H1 (cell line): ENCODE measurements at regions not wholly inside any gene's neighbourhood (a gene's known extent, or its start where the extent isn't known, plus 50 kb on each side); places are given as distances from the start of the nearest gene placed in this dataset.
A peak's percentile ranks its signal among the peaks of the same experiment; 100 is the strongest.

Source experiments
- CTCF ChIA-PET: fragments of 300-600 bp; sonication (Branson Sonifier 250); formaldehyde crosslinking; loops from one replicate; lab custom pipeline; 2021; ENCODE audit not compliant: partially characterized antibody; lab: Charles Lee
- POLR2A ChIA-PET: fragments of 300-600 bp; sonication (Branson Sonifier 250); formaldehyde crosslinking; loops from one replicate; lab custom pipeline; 2021; ENCODE audit warnings: inconsistent platforms; ENCODE audit not compliant: partially characterized antibody; lab: Charles Lee
- DNase-seq, 2 experiments: peaks; one replicate each; pipeline versions ENCODE4 v3.0.0 to v3.0.0-alpha.2; 2010 to 2022; ENCODE audit warnings: low spot score in 2 of 2, low read depth in 1 of 2, mixed read lengths in 1 of 2
- FAIRE-seq: peaks from 2 replicates; lab custom pipeline; 2011; peaks lifted over from hg19 to GRCh38; lab: Jason Lieb, UNC
- H2AFZ ChIP-seq: 2 replicates; pipeline ENCODE4 v1.8.1; 2012; ENCODE audit warnings: low read length, inconsistent platforms
- H2AK5ac ChIP-seq: 2 replicates; pipeline ENCODE4 v1.6.1; 2013; ENCODE audit warnings: low read depth, low read length
- H2BK120ac ChIP-seq: replicated peaks from 2 replicates; pipeline ENCODE3; 2013; ENCODE audit warnings: low read depth, low read length, inconsistent platforms
- H2BK12ac ChIP-seq: 2 replicates; pipeline ENCODE4 v1.6.1; 2013; ENCODE audit warnings: low read depth, low read length
- H2BK15ac ChIP-seq: 2 replicates; pipeline ENCODE4 v1.6.1; 2013; ENCODE audit warnings: low read length
- H2BK20ac ChIP-seq: 2 replicates; pipeline ENCODE4 v1.6.1; 2013; ENCODE audit warnings: low read length
- H2BK5ac ChIP-seq: 2 replicates; pipeline ENCODE4 v1.6.1; 2013; ENCODE audit warnings: low read depth, low read length
- H3K14ac ChIP-seq: 2 replicates; pipeline ENCODE4 v1.6.1; 2013; ENCODE audit warnings: inconsistent platforms; ENCODE audit not compliant: insufficient read length
- H3K18ac ChIP-seq: 2 replicates; pipeline ENCODE4 v1.6.1; 2013; ENCODE audit warnings: low read length; ENCODE audit errors: extremely low read depth
- H3K23ac ChIP-seq: 2 replicates; pipeline ENCODE4 v1.6.1; 2013; ENCODE audit warnings: inconsistent platforms; ENCODE audit not compliant: insufficient read length
- H3K23me2 ChIP-seq: 2 replicates; pipeline ENCODE4 v1.6.1; 2013; ENCODE audit warnings: low read depth, low read length
- H3K27ac ChIP-seq: 2 replicates; pipeline ENCODE4 v1.6.1; 2011; ENCODE audit warnings: low read depth, low read length, inconsistent platforms
- H3K27me3 ChIP-seq, 4 experiments: replicated peaks in 1 of 4; 1 replicate in 1 of 4; 2 replicates in 3 of 4; pipeline versions ENCODE4 v1.6.1 to v1.8.1; 2011 to 2013; ENCODE audit warnings: low read length in 3 of 4, mild to moderate bottlenecking in 3 of 4, inconsistent platforms in 2 of 4, mixed read lengths in 2 of 4, moderate library complexity in 1 of 4; ENCODE audit not compliant: control insufficient read depth in 3 of 4, insufficient read depth in 3 of 4; ENCODE audit errors: extremely low read depth in 1 of 4
- H3K36me3 ChIP-seq, 4 experiments: 2 replicates each; pipeline versions ENCODE4 v1.6.1 to v1.8.1; 2011 to 2013; ENCODE audit warnings: mild to moderate bottlenecking in 4 of 4, low read length in 3 of 4, moderate library complexity in 2 of 4, control low read depth in 1 of 4, inconsistent platforms in 1 of 4; ENCODE audit not compliant: insufficient read depth in 4 of 4, control insufficient read depth in 2 of 4
- H3K4ac ChIP-seq: replicated peaks from 2 replicates; pipeline ENCODE3; 2013; ENCODE audit warnings: low read length, low read depth, mixed read lengths, inconsistent platforms; ENCODE audit not compliant: insufficient read length
- H3K4me1 ChIP-seq, 4 experiments: replicated peaks in 1 of 4; 1 replicate in 1 of 4; 2 replicates in 3 of 4; pipeline versions ENCODE4 v1.6.1 to v1.8.1; 2011 to 2013; ENCODE audit warnings: low read length in 3 of 4, inconsistent platforms in 2 of 4, mixed read lengths in 1 of 4; ENCODE audit not compliant: insufficient read depth in 4 of 4, control insufficient read depth in 3 of 4
- H3K4me2 ChIP-seq, 2 experiments: 2 replicates each; pipeline versions ENCODE4 v1.6.1 to v1.8.1; 2011 to 2013; ENCODE audit warnings: low read depth in 2 of 2, low read length in 2 of 2, control low read depth in 1 of 2, inconsistent platforms in 1 of 2, mild to moderate bottlenecking in 1 of 2; ENCODE audit not compliant: insufficient read depth in 1 of 2
- H3K4me3 ChIP-seq, 4 experiments: fragments of 200-600, 300-600 bp in 1 of 4; sonication (generic), shearing (Covaris generic), sonication (Bioruptor Twin) in 1 of 4; 2 replicates each; pipeline versions ENCODE4 v1.5.1 to v1.8.1; 2011 to 2016; ENCODE audit warnings: low read length in 4 of 4, low read depth in 3 of 4, control low read depth in 2 of 4, inconsistent platforms in 2 of 4, mild to moderate bottlenecking in 2 of 4, mixed read lengths in 1 of 4, moderate library complexity in 1 of 4; ENCODE audit not compliant: insufficient read depth in 2 of 4; ENCODE audit errors: extremely low read depth in 1 of 4
- H3K56ac ChIP-seq: replicated peaks from 2 replicates; pipeline ENCODE3; 2013; ENCODE audit warnings: low read depth, mild to moderate bottlenecking, mixed read lengths, low read length, inconsistent platforms; ENCODE audit not compliant: insufficient read length
- H3K79me1 ChIP-seq: 2 replicates; pipeline ENCODE4 v1.6.1; 2013; ENCODE audit warnings: low read depth, low read length, control low read depth
- H3K79me2 ChIP-seq, 2 experiments: 2 replicates each; pipeline versions ENCODE4 v1.6.1 to v1.8.1; 2012 to 2013; ENCODE audit warnings: low read length in 2 of 2, mild to moderate bottlenecking in 2 of 2, inconsistent platforms in 1 of 2; ENCODE audit not compliant: insufficient read depth in 2 of 2, control insufficient read depth in 1 of 2
- H3K9ac ChIP-seq, 4 experiments: replicated peaks in 1 of 4; 1 replicate in 1 of 4; 2 replicates in 3 of 4; pipeline versions ENCODE4 v1.6.1 to v1.8.1; 2011 to 2013; ENCODE audit warnings: low read depth in 3 of 4, low read length in 3 of 4, control low read depth in 2 of 4, mild to moderate bottlenecking in 2 of 4, moderate library complexity in 2 of 4, inconsistent platforms in 1 of 4; ENCODE audit errors: extremely low read depth in 1 of 4
- H3K9me3 ChIP-seq, 2 experiments: 2 replicates each; pipeline versions ENCODE4 v1.6.1 to v1.8.1; 2012 to 2013; ENCODE audit warnings: mild to moderate bottlenecking in 2 of 2, moderate library complexity in 2 of 2, control low read depth in 1 of 2, inconsistent platforms in 1 of 2, low read depth in 1 of 2, low read length in 1 of 2, mixed read lengths in 1 of 2; ENCODE audit not compliant: insufficient read depth in 2 of 2
- H4K20me1 ChIP-seq, 2 experiments: replicated peaks in 1 of 2; 2 replicates each; pipeline versions ENCODE3 to v1.8.1; 2011 to 2013; ENCODE audit warnings: inconsistent platforms in 2 of 2, low read length in 2 of 2, mild to moderate bottlenecking in 1 of 2; ENCODE audit not compliant: insufficient read depth in 2 of 2, control insufficient read depth in 1 of 2
- H4K5ac ChIP-seq: 2 replicates; pipeline ENCODE4 v1.6.1; 2013; ENCODE audit warnings: low read length, low read depth, mixed read lengths, inconsistent platforms; ENCODE audit not compliant: insufficient read length
- H4K8ac ChIP-seq: 2 replicates; pipeline ENCODE4 v1.8.0; 2013; ENCODE audit warnings: mild to moderate bottlenecking, moderate library complexity, low read length, inconsistent platforms; ENCODE audit not compliant: insufficient read depth; ENCODE audit errors: extremely low read depth
- H4K91ac ChIP-seq: replicated peaks from 2 replicates; pipeline ENCODE3; 2013; ENCODE audit warnings: low read length, mixed read lengths, inconsistent platforms; ENCODE audit not compliant: insufficient read length
- ASH2L ChIP-seq: fragments of 200-600, 300-600 bp; sonication (generic); IDR thresholded peaks from one replicate; pipeline ENCODE4 v1.7.1; 2017; ENCODE audit warnings: low read length
- BACH1 ChIP-seq: IDR thresholded peaks from 2 replicates; pipeline ENCODE4 v1.6.1; 2012; ENCODE audit warnings: low read length, improper control_type of control experiment
- CBX8 ChIP-seq: fragments of 300-800, 300-1000 bp; sonication (generic); IDR thresholded peaks from 2 replicates; pipeline ENCODE4 v1.7.1; 2016; ENCODE audit warnings: low read depth, low read length, borderline replicate concordance
- CREB1 ChIP-seq: IDR thresholded peaks from 2 replicates; pipeline ENCODE4 v1.6.1; 2012; ENCODE audit warnings: inconsistent platforms
- CTCF ChIP-seq, 3 experiments: IDR thresholded peaks; 1 replicate in 2 of 3; 2 replicates in 1 of 3; pipeline versions ENCODE4 v1.5.1 to v1.6.1; 2011; ENCODE audit warnings: low read length in 3 of 3, mild to moderate bottlenecking in 3 of 3, inconsistent platforms in 2 of 3, low read depth in 1 of 3, moderate library complexity in 1 of 3; ENCODE audit not compliant: insufficient read depth in 1 of 3; ENCODE audit errors: control extremely low read depth in 1 of 3
- E2F6 ChIP-seq: IDR thresholded peaks from 2 replicates; pipeline ENCODE4 v1.6.1; 2012; ENCODE audit warnings: inconsistent platforms
- HDAC2 ChIP-seq, 2 experiments: fragments of 300-600 bp in 1 of 2; sonication (generic) in 1 of 2; IDR thresholded peaks; 2 replicates each; pipeline ENCODE4 v1.6.1; 2011 to 2012; ENCODE audit warnings: low read depth in 2 of 2, low read length in 2 of 2, mild to moderate bottlenecking in 2 of 2, moderate library complexity in 2 of 2, borderline replicate concordance in 1 of 2, inconsistent platforms in 1 of 2
- JUND ChIP-seq: IDR thresholded peaks from 2 replicates; pipeline ENCODE4 v1.6.1; 2011; ENCODE audit warnings: mild to moderate bottlenecking, improper control_type of control experiment, low read length
- RAD21 ChIP-seq, 2 experiments: IDR thresholded peaks in 1 of 2; conservative IDR thresholded peaks in 1 of 2; 2 replicates each; pipeline ENCODE4 v1.6.1; 2011; ENCODE audit warnings: low read depth in 2 of 2, low read length in 2 of 2, improper control_type of control experiment in 1 of 2, inconsistent platforms in 1 of 2, mild to moderate bottlenecking in 1 of 2, moderate library complexity in 1 of 2
- SUZ12 ChIP-seq: fragments of 200-600 bp; sonication (generic); IDR thresholded peaks from 2 replicates; pipeline ENCODE4 v1.6.1; 2012; ENCODE audit warnings: mild to moderate bottlenecking, inconsistent platforms, low read length, moderate library complexity, mixed read lengths
- TCF12 ChIP-seq: IDR thresholded peaks from 2 replicates; pipeline ENCODE4 v1.6.1; 2011; ENCODE audit warnings: low read depth, mild to moderate bottlenecking, low read length
- WGBS, 2 experiments: shearing (Covaris generic) in 1 of 2; methylation state at CpG; one replicate each; pipeline versions ENCODE4 v1.1.6 to v1.1.7; 2013 to 2015; ENCODE audit warnings: low lambda C conversion rate in 2 of 2, mixed read lengths in 2 of 2, inconsistent platforms in 1 of 2, low coverage in 1 of 2, missing lambda C conversion rate in 1 of 2; ENCODE audit not compliant: insufficient replicate concordance in 2 of 2, insufficient coverage in 1 of 2, insufficient read length in 1 of 2; ENCODE audit errors: extremely low coverage in 1 of 2, missing lambda C conversion rate in 1 of 2; 5-methylcytosine and 5-hydroxymethylcytosine counted together

- no peaks in the 10 kb centered on the region for H3K79me2 ChIP-seq
- no peak overlapping the region for H3K4me3 ChIP-seq
- no peak overlapping the region for H2BK120ac ChIP-seq
- WGBS, 2 experiments, result 89% methylated on average over 2 of the region's 4 CpGs; no CpG with 5 or more reads in 1 of the 2 experiments
- no peaks in the 10 kb centered on the region; a peak in 1 of 7 replicates for H3K27me3 ChIP-seq
- no peak overlapping the region for H4K91ac ChIP-seq
- H3K4ac ChIP-seq, result no peak overlapping the region
- no peak overlapping the region for H2BK15ac ChIP-seq
- no peaks in the 10 kb centered on the region for H3K23me2 ChIP-seq
- H2BK12ac ChIP-seq, result no peak overlapping the region
- H3K4me2 ChIP-seq, result no peak overlapping the region
- H3K23ac ChIP-seq, result no peak overlapping the region
- no peak overlapping the region for H3K14ac ChIP-seq
- H4K20me1 ChIP-seq, result no peaks in the 10 kb centered on the region
- ChIA-PET CTCF (interaction anchor here (0.6 to 3.2 kb wide), 13 partner anchors 9 to 391 kb away, joined by 3 to 11 read pairs (median 3); no protein-coding TSS in a partner anchor), POLR2A (no interaction called here)
- H3K79me1 ChIP-seq, result no peaks in the 10 kb centered on the region
- no peak overlapping the region for H2BK5ac ChIP-seq
- no peak overlapping the region for H2BK20ac ChIP-seq
- no peak overlapping the region for H2AK5ac ChIP-seq
- no peak overlapping the region for H3K27ac ChIP-seq
- H4K8ac ChIP-seq, result no peak overlapping the region
- H3K4me1 ChIP-seq, result peaks cover 0 to 11% (median 1%) of the 10 kb centered on the region in 4 experiments; a peak in 2 of 7 replicates
- no peak overlapping the region for H3K9ac ChIP-seq
- H3K36me3 ChIP-seq, result no peaks in the 10 kb centered on the region
- H3K9me3 ChIP-seq, result no peaks in the 10 kb centered on the region
- DNase-seq (no peak), FAIRE-seq (no peak)
- H3K18ac ChIP-seq, result no peak overlapping the region
- H2AFZ ChIP-seq, result no peak overlapping the region
- no peak overlapping the region for H4K5ac ChIP-seq
- no peak overlapping the region for H3K56ac ChIP-seq
- TF ChIP-seq BACH1 (no peak), SUZ12 (no peak), JUND (no peak), HDAC2 (IDR thresholded peaks at IDR 0.05; ENCODE audit: borderline replicate concordance in 1 of 2, low read depth in 2 of 2, low read length in 2 of 2) (no peak), CREB1 (no peak), RAD21 (IDR thresholded peaks at IDR 0.05 in 1 of 2, conservative IDR thresholded peaks at IDR 0.05 in 1 of 2; ENCODE audit: low read depth in 2 of 2, low read length in 2 of 2) (peak; percentile 3 to 22; a peak in 1 of 4 replicates), E2F6 (no peak), ASH2L (no peak), CBX8 (no peak), TCF12 (no peak), CTCF (IDR thresholded peaks at IDR 0.05; ENCODE audit: control extremely low read depth in 1 of 3, insufficient read depth in 1 of 3, low read depth in 1 of 3, low read length in 3 of 3) (peak in 2 of 3 experiments; percentile 26 to 27; a peak in 2 of 4 replicates)
These were observed 87.3 kb upstream of the PRR23E start for GRCh38 chr3:127105587-127105986.
